Thoracic aorta (tissue), 2 donors: ENCODE measurements at regions not wholly inside any gene's neighbourhood (a gene's known extent, or its start where the extent isn't known, plus 50 kb on each side); places are given as distances from the start of the nearest gene placed in this dataset.

Experiments
- ATAC-seq: fragments of 150-250 bp; one replicate; pipeline ENCODE4 v1.8.0; 2017; ENCODE audit warnings: low read depth; ENCODE audit not compliant: insufficient number of reproducible peaks, low FRiP score
- DNase-seq: peaks from one replicate; pipeline ENCODE4 v3.0.0-alpha.2; 2020; ENCODE audit warnings: low spot score
- H3K27ac ChIP-seq, 2 donors: fragments of 200-600 bp; sonication (generic); 1 replicate in 1 of 2; 2 replicates in 1 of 2; pipeline ENCODE4 v1.5.1; 2016; ENCODE audit warnings: mild to moderate bottlenecking in 2 of 2, moderate library complexity in 2 of 2
- H3K27me3 ChIP-seq: fragments of 200-600 bp; sonication (generic); replicated peaks from 2 replicates; pipeline ENCODE4 v1.6.0; 2016; ENCODE audit warnings: mild to moderate bottlenecking; ENCODE audit not compliant: insufficient read depth
- H3K36me3 ChIP-seq: fragments of 200-600 bp; sonication (generic); one replicate; pipeline ENCODE4 v1.5.1; 2016
- H3K4me1 ChIP-seq, 2 donors: fragments of 200-600 bp; sonication (generic); 1 replicate in 1 of 2; 2 replicates in 1 of 2; pipeline versions ENCODE4 v1.5.1 to v1.6.0; 2016; ENCODE audit warnings: low read depth in 2 of 2, mild to moderate bottlenecking in 1 of 2; ENCODE audit not compliant: control insufficient read depth in 1 of 2
- H3K4me3 ChIP-seq: fragments of 200-600 bp; sonication (generic); 2 replicates; pipeline ENCODE4 v1.5.1; 2016; ENCODE audit warnings: mild to moderate bottlenecking
- H3K9me3 ChIP-seq: fragments of 200-600 bp; sonication (generic); 2 replicates; pipeline ENCODE4 v1.5.1; 2016
- TF ChIP-seq, protein P1 (sequence below): fragments of 200-600 bp; sonication (generic); IDR thresholded peaks from one replicate; pipeline ENCODE4 v1.5.1; 2019; ENCODE audit warnings: antibody characterized with exemption

DNA sequence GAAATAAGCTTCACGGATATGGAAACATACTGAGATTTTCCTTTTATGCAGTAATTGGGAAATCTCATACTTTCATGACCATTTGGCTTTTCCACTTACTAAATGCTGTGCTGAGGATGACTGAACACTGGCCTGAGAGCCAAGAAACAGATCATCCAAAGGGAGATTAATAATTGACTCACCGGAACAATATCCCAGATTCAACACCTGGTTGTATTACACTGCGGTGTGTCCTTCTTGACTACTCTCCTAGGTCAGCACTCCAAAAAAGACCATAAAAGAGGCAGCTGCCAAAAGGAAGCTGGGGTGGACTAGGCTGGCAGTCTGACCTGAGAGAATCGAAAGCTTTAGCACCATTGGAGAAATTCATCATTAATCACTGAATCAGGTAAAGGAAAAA, 469.1 kb downstream of the CBLN2 start:
- Histone ChIP-seq H3K36me3 (no peaks in the 10 kb centered on the region), H3K4me3 (no peak overlapping the region), H3K27me3 (no peaks in the 10 kb centered on the region), H3K4me1 (no peaks in the 10 kb centered on the region), H3K27ac (no peak overlapping the region), H3K9me3 (no peaks in the 10 kb centered on the region)
- TF ChIP-seq, protein P1, sequence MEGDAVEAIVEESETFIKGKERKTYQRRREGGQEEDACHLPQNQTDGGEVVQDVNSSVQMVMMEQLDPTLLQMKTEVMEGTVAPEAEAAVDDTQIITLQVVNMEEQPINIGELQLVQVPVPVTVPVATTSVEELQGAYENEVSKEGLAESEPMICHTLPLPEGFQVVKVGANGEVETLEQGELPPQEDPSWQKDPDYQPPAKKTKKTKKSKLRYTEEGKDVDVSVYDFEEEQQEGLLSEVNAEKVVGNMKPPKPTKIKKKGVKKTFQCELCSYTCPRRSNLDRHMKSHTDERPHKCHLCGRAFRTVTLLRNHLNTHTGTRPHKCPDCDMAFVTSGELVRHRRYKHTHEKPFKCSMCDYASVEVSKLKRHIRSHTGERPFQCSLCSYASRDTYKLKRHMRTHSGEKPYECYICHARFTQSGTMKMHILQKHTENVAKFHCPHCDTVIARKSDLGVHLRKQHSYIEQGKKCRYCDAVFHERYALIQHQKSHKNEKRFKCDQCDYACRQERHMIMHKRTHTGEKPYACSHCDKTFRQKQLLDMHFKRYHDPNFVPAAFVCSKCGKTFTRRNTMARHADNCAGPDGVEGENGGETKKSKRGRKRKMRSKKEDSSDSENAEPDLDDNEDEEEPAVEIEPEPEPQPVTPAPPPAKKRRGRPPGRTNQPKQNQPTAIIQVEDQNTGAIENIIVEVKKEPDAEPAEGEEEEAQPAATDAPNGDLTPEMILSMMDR: no peak
- ATAC-seq (no peak), DNase-seq (no peak)

DNA sequence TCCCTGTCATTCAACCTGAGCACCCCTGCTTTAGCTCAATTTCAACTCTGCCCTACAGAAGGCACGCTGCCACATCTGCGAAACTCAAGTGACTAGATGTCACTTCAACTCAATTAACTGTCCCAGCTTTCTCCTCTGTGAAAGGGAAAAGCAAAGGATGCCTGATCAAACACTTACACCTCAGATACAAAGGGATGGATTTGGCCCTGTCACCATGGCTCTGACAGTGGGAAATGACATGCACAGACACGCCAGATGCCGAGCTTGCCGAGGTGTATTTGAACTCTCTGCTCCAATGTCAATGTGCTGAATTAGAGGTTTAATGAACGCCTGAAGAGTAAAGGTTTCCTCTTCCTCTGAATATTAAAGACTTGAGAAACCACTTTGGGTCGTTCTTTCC, 481.1 kb downstream of the CBLN2 start:
- H3K9me3 ChIP-seq: no peaks in the 10 kb centered on the region
- ATAC-seq (no peak), DNase-seq (no peak)
- H3K4me3 ChIP-seq: no peak overlapping the region
- TF ChIP-seq, protein P1: no peak
- no peaks in the 10 kb centered on the region for H3K4me1 ChIP-seq
- H3K36me3 ChIP-seq: no peaks in the 10 kb centered on the region
- no peak overlapping the region for H3K27ac ChIP-seq
- H3K27me3 ChIP-seq: no peaks in the 10 kb centered on the region

DNA sequence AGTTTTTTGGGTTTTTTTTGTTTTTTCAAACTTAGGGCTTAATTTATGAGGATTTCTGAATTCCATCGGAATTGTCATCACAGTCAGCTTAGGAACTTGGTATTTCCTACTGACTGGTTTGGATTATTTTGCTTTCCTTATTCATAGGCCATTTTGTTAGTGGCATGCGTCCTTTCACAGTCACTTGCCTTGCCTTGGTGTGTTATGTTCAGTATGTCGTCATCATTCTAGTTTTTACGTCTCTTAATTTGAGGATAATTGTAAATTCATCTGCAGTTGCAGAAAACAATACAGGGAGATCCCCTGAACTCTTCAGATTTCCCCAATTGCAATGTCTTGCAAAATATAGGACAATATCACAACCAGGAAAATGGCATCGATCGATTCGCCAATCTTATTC, 485.3 kb downstream of the CBLN2 start:
- TF ChIP-seq, protein P1: no peak
- Histone ChIP-seq H3K4me1 (no peaks in the 10 kb centered on the region), H3K27me3 (no peaks in the 10 kb centered on the region), H3K9me3 (no peaks in the 10 kb centered on the region), H3K36me3 (no peaks in the 10 kb centered on the region), H3K4me3 (no peak overlapping the region), H3K27ac (no peak overlapping the region)
- DNase-seq (no peak), ATAC-seq (no peak)

DNA sequence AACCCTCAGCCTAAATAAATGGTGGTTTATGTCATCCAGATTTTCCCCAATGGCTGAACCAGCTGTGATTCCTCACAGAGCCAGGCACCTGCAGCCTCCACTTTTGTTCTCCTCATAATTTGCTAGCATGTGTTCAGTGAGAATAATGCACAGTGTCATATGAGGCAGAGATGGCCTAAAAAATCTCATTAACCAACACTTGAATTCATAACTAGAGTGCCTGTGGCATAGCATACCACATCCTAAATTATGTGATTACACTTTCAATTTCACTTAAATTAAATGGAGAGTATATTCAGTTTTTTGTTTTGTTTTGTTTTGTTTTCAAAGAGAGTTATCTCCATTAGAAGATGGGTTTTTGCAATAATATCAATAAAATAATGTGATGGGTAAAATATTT, 488.0 kb downstream of the CBLN2 start:
- no peaks in the 10 kb centered on the region for H3K36me3 ChIP-seq
- no peak overlapping the region for H3K27ac ChIP-seq
- TF ChIP-seq, protein P1: no peak
- DNase-seq: no peak
- no peak for ATAC-seq
- no peaks in the 10 kb centered on the region for H3K27me3 ChIP-seq
- no peaks in the 10 kb centered on the region for H3K4me1 ChIP-seq
- no peak overlapping the region for H3K4me3 ChIP-seq
- no peaks in the 10 kb centered on the region for H3K9me3 ChIP-seq

DNA sequence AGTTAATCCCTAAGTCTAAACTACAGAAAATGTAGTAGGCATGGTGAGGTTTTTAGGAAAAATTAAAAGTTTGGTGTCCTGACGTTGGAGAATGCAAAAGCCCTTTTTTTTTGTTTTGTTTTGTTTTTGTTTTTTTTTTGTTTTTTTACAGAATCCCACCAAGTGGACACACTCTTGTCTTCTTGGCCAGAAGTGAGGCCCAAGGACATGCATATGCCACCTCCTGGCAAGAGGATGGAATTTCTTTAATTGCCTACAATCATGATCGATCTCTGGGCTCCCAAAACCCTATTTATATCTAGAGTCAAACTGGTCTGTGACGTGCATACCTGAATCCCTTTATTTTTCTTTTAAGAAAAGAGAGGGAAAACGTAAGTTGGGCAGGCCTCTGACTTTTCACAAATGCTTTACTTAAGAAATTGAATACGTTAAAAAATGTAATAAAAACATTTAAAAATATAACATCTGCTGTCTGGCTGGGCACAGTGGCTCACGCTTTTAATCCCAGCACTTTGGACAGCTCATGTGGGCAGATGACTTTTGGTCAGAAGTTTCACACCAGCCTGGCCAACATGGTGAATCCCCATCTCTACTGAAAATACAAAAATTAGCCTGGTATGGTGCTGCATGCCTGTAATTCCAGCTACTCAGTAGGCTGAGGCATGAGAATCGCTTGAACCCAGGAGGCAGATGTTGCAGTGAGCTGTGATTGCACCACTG, 502.7 kb downstream of the CBLN2 start:
- H3K36me3 ChIP-seq: no peaks in the 10 kb centered on the region
- no peaks in the 10 kb centered on the region for H3K4me1 ChIP-seq
- H3K9me3 ChIP-seq: no peaks in the 10 kb centered on the region
- TF ChIP-seq, protein P1: no peak
- H3K27me3 ChIP-seq: no peaks in the 10 kb centered on the region
- H3K27ac ChIP-seq: no peak overlapping the region
- H3K4me3 ChIP-seq: no peak overlapping the region
- ATAC-seq: no peak
- DNase-seq: no peak
